Stimulated activated effector memory CD8-positive, alpha-beta T cell treated with anti-CD3 and anti-CD28 coated beads, Interleukin-12 subunit alpha, Interleukin-12 subunit beta, amount 100 ng/mL, for 72 hours (primary cell): ENCODE measurements at regions not wholly inside any gene's neighbourhood (a gene's known extent, or its start where the extent isn't known, plus 50 kb on each side); places are given as distances from the start of the nearest gene placed in this dataset.

Source experiments
- ATAC-seq: fragments of 150-1000 bp; cut with Tn5 transposase; 2 replicates; pipeline ENCODE4 v1.10.0; 2021
- DNase-seq, 2 donors: peaks; one replicate each; pipeline ENCODE4 v3.0.0; 2021 to 2022; ENCODE audit warnings: low spot score in 2 of 2
- H3K27ac Mint-ChIP-seq: one replicate; pipeline ENCODE4 v1.8.0; 2022; ENCODE audit warnings: mild to moderate bottlenecking, mixed read lengths
- H3K36me3 Mint-ChIP-seq: one replicate; pipeline ENCODE4 v1.8.0; 2022; ENCODE audit warnings: mild to moderate bottlenecking, mixed read lengths
- H3K4me1 Mint-ChIP-seq: one replicate; pipeline ENCODE4 v1.8.0; 2022; ENCODE audit warnings: mixed read lengths
- H3K4me3 Mint-ChIP-seq: one replicate; pipeline ENCODE4 v1.8.0; 2022; ENCODE audit warnings: mild to moderate bottlenecking, mixed read lengths
- H3K9me3 Mint-ChIP-seq: one replicate; pipeline ENCODE4 v1.8.0; 2022; ENCODE audit warnings: mixed read lengths

- Mint-ChIP-seq H3K9me3 (peaks cover 3% of the 10 kb centered on the region), H3K27ac (no peak overlapping the region), H3K4me1 (no peaks in the 10 kb centered on the region), H3K4me3 (no peak overlapping the region), H3K36me3 (no peaks in the 10 kb centered on the region)
- DNase-seq: no peak
- no peak for ATAC-seq
Observed at GRCh38 chr20:10953437-10953836, 279.6 kb upstream of the JAG1 start.

GRCh38 chr20:10954137-10954840 is 280.5 kb upstream of the JAG1 start:
- ATAC-seq (no peak), DNase-seq (no peak)
- Mint-ChIP-seq H3K27ac (no peak overlapping the region), H3K36me3 (no peaks in the 10 kb centered on the region), H3K9me3 (peaks cover 3% of the 10 kb centered on the region), H3K4me3 (no peak overlapping the region), H3K4me1 (no peaks in the 10 kb centered on the region)

- Mint-ChIP-seq H3K9me3 (peaks cover 3% of the 10 kb centered on the region), H3K36me3 (no peaks in the 10 kb centered on the region), H3K4me3 (no peak overlapping the region), H3K27ac (no peak overlapping the region), H3K4me1 (no peaks in the 10 kb centered on the region)
- ATAC-seq: no peak
- no peak for DNase-seq
Observed at GRCh38 chr20:10954908-10955580, 281.2 kb upstream of the JAG1 start.

- Mint-ChIP-seq H3K4me3 (no peak overlapping the region), H3K36me3 (no peaks in the 10 kb centered on the region), H3K9me3 (peaks cover 7% of the 10 kb centered on the region), H3K4me1 (no peaks in the 10 kb centered on the region), H3K27ac (no peak overlapping the region)
- DNase-seq (no peak), ATAC-seq (no peak)
Observed at GRCh38 chr20:10958279-10958678, 284.5 kb upstream of the JAG1 start.

- no peak overlapping the region for H3K4me3 Mint-ChIP-seq
- no peaks in the 10 kb centered on the region for H3K36me3 Mint-ChIP-seq
- H3K27ac Mint-ChIP-seq: no peak overlapping the region
- DNase-seq: no peak
- no peaks in the 10 kb centered on the region for H3K4me1 Mint-ChIP-seq
- ATAC-seq: no peak
- peaks cover 7% of the 10 kb centered on the region for H3K9me3 Mint-ChIP-seq
Observed at GRCh38 chr20:10960416-10960815, 286.6 kb upstream of the JAG1 start.

- Mint-ChIP-seq H3K36me3 (no peaks in the 10 kb centered on the region), H3K4me1 (no peaks in the 10 kb centered on the region), H3K4me3 (no peak overlapping the region), H3K27ac (no peak overlapping the region), H3K9me3 (peaks cover 10% of the 10 kb centered on the region)
- DNase-seq (no peak), ATAC-seq (no peak)
Observed at GRCh38 chr20:10961651-10962288, 288.0 kb upstream of the JAG1 start.

- no peak overlapping the region for H3K4me3 Mint-ChIP-seq
- H3K9me3 Mint-ChIP-seq: peaks cover 7% of the 10 kb centered on the region
- H3K4me1 Mint-ChIP-seq: no peaks in the 10 kb centered on the region
- no peaks in the 10 kb centered on the region for H3K36me3 Mint-ChIP-seq
- no peak for DNase-seq
- no peak for ATAC-seq
- no peak overlapping the region for H3K27ac Mint-ChIP-seq
Observed at GRCh38 chr20:10962937-10963336, 289.1 kb upstream of the JAG1 start.

- no peaks in the 10 kb centered on the region for H3K36me3 Mint-ChIP-seq
- H3K4me3 Mint-ChIP-seq: no peak overlapping the region
- H3K27ac Mint-ChIP-seq: no peak overlapping the region
- DNase-seq: no peak
- peaks cover 7% of the 10 kb centered on the region for H3K9me3 Mint-ChIP-seq
- H3K4me1 Mint-ChIP-seq: no peaks in the 10 kb centered on the region
- no peak for ATAC-seq
Observed at GRCh38 chr20:10963717-10964266, 290.0 kb upstream of the JAG1 start.

- no peaks in the 10 kb centered on the region for H3K36me3 Mint-ChIP-seq
- ATAC-seq (no peak), DNase-seq (no peak)
- no peak overlapping the region for H3K27ac Mint-ChIP-seq
- H3K4me3 Mint-ChIP-seq: no peak overlapping the region
- H3K4me1 Mint-ChIP-seq: no peaks in the 10 kb centered on the region
- peaks cover 7% of the 10 kb centered on the region for H3K9me3 Mint-ChIP-seq
Observed at GRCh38 chr20:10965936-10966470, 292.2 kb upstream of the JAG1 start.

GRCh38 chr20:10970109-10970508 is 296.3 kb upstream of the JAG1 start:
- Mint-ChIP-seq H3K4me1 (no peaks in the 10 kb centered on the region), H3K4me3 (no peak overlapping the region), H3K36me3 (no peaks in the 10 kb centered on the region), H3K9me3 (peaks cover 5% of the 10 kb centered on the region), H3K27ac (no peak overlapping the region)
- ATAC-seq (no peak), DNase-seq (no peak)

- DNase-seq (no peak), ATAC-seq (no peak)
- Mint-ChIP-seq H3K4me3 (no peak overlapping the region), H3K4me1 (no peaks in the 10 kb centered on the region), H3K9me3 (peaks cover 2% of the 10 kb centered on the region), H3K27ac (no peak overlapping the region), H3K36me3 (no peaks in the 10 kb centered on the region)
Observed at GRCh38 chr20:10971096-10971495, 297.3 kb upstream of the JAG1 start.

GRCh38 chr20:10972219-10972860 is 298.5 kb upstream of the JAG1 start:
- no peaks in the 10 kb centered on the region for H3K36me3 Mint-ChIP-seq
- DNase-seq (no peak), ATAC-seq (no peak)
- H3K9me3 Mint-ChIP-seq: peaks cover 2% of the 10 kb centered on the region
- H3K27ac Mint-ChIP-seq: no peak overlapping the region
- no peaks in the 10 kb centered on the region for H3K4me1 Mint-ChIP-seq
- no peak overlapping the region for H3K4me3 Mint-ChIP-seq

- no peaks in the 10 kb centered on the region for H3K4me1 Mint-ChIP-seq
- no peak for ATAC-seq
- no peak overlapping the region for H3K4me3 Mint-ChIP-seq
- no peaks in the 10 kb centered on the region for H3K36me3 Mint-ChIP-seq
- no peak overlapping the region for H3K27ac Mint-ChIP-seq
- no peak for DNase-seq
- peaks cover 2% of the 10 kb centered on the region for H3K9me3 Mint-ChIP-seq
Observed at GRCh38 chr20:10976051-10976450, 302.3 kb upstream of the JAG1 start.

- ATAC-seq (no peak), DNase-seq (no peak)
- H3K36me3 Mint-ChIP-seq: no peaks in the 10 kb centered on the region
- no peaks in the 10 kb centered on the region for H3K4me1 Mint-ChIP-seq
- no peak overlapping the region for H3K4me3 Mint-ChIP-seq
- H3K27ac Mint-ChIP-seq: no peak overlapping the region
- H3K9me3 Mint-ChIP-seq: peaks cover 2% of the 10 kb centered on the region
Observed at GRCh38 chr20:10978019-10978702, 304.4 kb upstream of the JAG1 start.

GRCh38 chr20:10978713-10979112 is 304.9 kb upstream of the JAG1 start:
- H3K9me3 Mint-ChIP-seq: peaks cover 2% of the 10 kb centered on the region
- H3K4me1 Mint-ChIP-seq: no peaks in the 10 kb centered on the region
- no peaks in the 10 kb centered on the region for H3K36me3 Mint-ChIP-seq
- no peak overlapping the region for H3K4me3 Mint-ChIP-seq
- H3K27ac Mint-ChIP-seq: no peak overlapping the region
- no peak for ATAC-seq
- no peak for DNase-seq
